HG02678 (cell line): ENCODE measurements at regions not wholly inside any gene's neighbourhood (a gene's known extent, or its start where the extent isn't known, plus 50 kb on each side); places are given as distances from the start of the nearest gene placed in this dataset.

Source experiments
- ATAC-seq: cut with Tn5 transposase; IDR thresholded peaks from one replicate; pipeline ENCODE4 v1.9.1; 2021; ENCODE audit warnings: mild to moderate bottlenecking, moderate library complexity; ENCODE audit not compliant: unreplicated experiment

- ATAC-seq: no peak
Observed at GRCh38 chr4:170666909-170667308, 577.2 kb upstream of the AADAT start.

DNA sequence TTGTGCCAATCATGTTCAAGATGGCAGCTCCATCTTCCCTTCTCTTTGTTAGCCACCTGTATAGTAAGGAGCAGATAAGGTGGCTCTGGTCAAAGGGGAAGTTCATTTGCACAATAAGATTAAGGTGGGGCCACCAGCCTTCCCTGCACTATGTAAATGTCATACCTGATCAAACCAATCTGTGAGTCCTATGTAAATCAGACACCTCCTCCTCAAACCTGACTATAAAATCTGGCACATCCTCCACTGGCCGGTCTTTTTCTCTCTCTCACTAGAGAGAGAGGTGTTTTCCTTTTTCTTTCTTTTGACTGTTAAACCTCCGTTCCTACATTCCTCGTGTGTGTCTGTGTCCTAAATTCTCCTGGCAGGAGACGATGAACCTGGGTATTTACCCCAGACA lies 572.5 kb upstream of the AADAT start:
- ATAC-seq: no peak

GRCh38 chr4:170657761-170658160 lies 568.0 kb upstream of the AADAT start:
- no peak for ATAC-seq

DNA sequence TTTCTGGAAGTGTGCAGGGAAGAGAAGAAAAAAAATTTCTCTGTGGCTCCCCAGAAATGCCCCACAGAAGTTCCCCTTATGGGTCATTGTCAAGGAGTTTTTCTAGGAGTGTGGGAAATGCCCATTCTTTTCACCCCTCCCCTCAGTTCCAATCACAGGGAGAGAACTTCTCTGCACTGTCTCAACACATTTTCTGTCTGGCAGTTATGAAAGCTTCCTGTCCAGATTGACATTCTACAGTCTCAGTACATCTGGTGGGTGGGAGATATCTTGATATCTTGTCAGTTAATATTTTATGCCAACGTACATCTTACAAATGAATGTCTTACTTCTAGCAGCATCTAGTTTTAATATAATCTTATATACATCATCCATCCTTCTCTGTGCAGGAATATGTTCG lies 566.8 kb upstream of the AADAT start:
- no peak for ATAC-seq

DNA sequence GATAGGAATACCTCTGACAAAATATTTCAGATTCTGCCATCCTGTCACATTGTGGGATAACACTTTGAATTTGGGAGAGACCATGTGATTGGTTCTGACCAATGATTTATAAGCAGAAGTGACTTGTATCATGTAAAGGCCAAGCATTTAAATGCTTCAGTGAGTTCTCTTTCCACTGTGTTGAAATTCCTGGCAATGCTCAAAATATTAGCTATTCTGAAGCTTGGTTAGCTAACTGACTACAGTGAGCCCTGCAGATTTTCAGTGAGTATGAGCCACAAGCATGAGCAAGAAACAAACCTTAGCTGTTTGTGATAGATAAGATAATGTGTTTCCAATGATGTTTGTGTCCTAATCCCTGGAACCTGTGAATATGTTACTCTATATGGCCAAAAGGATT lies 562.8 kb upstream of the AADAT start:
- no peak for ATAC-seq

DNA sequence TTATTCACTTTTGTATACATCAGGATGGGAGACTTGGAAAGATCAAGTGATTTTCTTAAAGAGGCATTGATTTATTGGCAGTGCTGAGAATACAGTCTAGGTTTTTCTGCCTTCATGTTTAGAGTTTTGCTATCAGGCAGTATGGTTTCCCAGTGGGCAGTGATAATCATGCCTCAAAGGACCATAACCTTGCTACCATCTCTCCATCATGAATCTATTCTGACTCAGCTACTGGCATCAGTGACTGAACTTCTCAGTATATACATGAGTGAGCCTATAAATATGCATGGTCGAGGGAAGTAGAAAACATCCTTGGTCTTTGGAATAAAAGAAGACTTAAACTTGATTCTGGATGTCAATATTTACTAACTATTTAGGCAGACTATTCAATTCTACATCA lies 562.0 kb upstream of the AADAT start:
- no peak for ATAC-seq

DNA sequence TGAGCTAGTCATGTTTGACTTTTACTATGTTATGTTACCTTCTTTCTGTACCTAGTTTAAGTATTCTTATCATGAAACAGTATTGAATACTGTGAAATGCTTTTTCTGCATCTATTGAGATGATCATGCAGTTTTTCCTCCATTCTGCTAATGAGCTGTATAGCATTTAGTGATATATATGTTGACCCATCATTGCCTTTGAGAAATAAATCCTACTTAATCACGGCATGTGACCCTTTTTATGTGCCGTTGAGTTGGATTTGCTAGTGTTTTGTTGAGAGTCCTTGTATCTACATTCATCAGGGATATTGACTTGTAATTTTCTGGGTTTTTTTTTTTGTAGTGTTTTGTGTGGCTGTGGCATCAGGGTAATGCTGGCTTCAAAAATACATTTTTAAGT lies 537.7 kb upstream of the AADAT start:
- ATAC-seq: no peak

- ATAC-seq: no peak
Observed at GRCh38 chr4:170623899-170624298, 534.1 kb upstream of the AADAT start.

- ATAC-seq: no peak
Observed at GRCh38 chr4:170610434-170610833, 520.7 kb upstream of the AADAT start.

DNA sequence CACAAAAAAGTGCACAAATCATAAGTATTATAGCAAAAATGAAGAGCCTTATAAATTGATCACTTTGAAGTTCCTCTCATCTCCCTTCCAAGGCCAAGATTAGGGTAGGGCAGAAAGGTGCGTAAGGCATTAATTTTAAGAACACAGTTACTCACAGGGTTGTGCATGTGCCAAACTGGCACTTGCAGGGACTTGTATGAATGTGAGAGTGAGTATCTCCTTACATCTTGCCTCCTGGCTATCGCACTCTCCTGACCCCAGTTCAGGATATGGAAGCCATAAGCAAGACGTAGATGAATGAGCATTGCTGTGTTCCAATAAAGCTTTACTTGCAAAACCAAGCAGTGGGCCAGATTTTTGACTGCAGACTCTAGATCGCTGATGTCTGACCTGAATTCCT lies 510.1 kb upstream of the AADAT start:
- ATAC-seq: no peak

GRCh38 chr4:170591076-170591475 lies 501.3 kb upstream of the AADAT start:
- no peak for ATAC-seq

- ATAC-seq: peak; percentile 83
Observed at GRCh38 chr4:170589597-170590191, 499.9 kb upstream of the AADAT start.

- ATAC-seq: no peak
Observed at GRCh38 chr4:170581969-170582368, 492.2 kb upstream of the AADAT start.

DNA sequence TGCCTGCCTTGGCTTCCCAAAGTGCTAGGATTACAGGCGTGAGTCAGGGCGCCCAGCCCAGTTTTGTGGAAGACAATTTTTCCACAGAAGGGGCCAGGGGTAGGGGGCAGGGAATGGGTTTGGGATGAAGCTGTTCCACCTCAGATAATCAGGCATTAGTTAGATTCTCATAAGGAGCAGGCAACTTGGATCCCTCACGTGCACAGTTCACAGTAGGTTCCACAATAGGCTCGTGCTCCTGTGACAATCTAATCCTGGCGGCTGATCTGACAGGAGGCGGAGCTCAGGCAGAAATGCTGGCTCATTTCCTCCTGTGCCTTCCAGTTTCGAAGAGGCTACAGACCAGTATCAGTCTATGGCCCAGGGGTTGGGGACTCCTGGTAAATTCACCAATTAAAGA lies 491.6 kb upstream of the AADAT start:
- ATAC-seq: no peak

DNA sequence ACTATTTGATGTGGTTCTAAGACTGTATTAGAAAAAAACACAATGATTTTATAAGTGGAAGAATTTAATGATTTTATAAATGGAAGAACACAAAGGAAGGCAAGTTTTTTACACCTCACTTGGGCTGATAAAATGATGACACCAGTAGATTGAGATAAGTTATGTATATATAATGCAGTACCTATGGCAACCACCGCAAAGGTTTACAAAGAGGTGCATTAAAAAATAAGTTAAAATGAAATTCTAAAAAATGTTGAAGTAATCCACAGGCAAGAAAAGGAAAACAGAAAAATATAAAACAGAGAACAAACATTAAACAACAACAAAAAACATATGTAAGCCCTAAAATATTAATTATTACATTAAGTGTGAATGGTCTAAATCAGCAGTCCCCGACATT lies 490.9 kb upstream of the AADAT start:
- no peak for ATAC-seq

GRCh38 chr4:170538821-170539473 lies 449.2 kb upstream of the AADAT start:
- ATAC-seq: no peak

- ATAC-seq: no peak
Observed at GRCh38 chr4:170529748-170530722, 440.3 kb upstream of the AADAT start.

- no peak for ATAC-seq
Observed at GRCh38 chr4:170526471-170526870, 436.7 kb upstream of the AADAT start.

GRCh38 chr4:170522427-170522970 lies 432.7 kb upstream of the AADAT start:
- no peak for ATAC-seq

DNA sequence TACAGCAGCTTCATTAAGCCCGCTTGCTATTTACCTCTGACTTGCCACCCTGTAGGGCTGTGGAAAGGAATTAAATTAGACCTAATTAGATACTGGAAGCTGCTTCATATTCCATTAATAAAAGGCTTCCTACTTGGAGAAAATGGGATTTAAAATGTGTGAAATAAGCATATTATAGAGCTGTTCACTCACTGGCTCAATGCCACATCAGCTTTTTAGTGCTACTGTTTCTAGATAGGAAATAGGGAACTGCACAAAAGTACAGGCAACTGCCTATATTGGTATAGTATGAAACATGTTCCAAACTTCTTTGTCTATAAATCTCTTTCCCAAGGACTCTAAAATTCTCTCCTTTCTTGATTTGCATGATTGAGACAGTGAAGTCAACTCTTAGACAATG lies 407.9 kb upstream of the AADAT start:
- peak; percentile 9 for ATAC-seq

DNA sequence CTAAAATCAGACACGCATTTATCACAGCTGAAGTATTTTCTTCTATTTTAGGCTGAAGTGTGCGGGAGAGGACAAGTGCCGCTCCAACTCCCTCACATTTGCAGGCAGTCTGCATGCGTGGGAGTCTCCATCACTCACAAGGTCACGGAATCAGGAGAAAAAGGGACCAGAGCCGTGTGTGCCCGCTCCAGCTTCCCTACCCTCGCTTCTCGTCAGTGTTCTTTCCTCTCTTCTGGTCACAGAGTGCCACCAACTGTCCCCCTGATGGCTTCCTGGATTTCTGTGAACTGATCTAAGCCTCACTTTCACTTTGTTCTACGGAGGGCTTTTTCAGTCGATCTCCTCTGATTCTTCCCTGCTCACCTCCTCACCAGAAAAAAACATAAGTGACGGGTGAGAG lies 407.4 kb upstream of the AADAT start:
- ATAC-seq: peak; percentile 81

- no peak for ATAC-seq
Observed at GRCh38 chr4:170491981-170492380, 402.2 kb upstream of the AADAT start.
